ENCODE measurements at regions not wholly inside any gene's neighbourhood (a gene's known extent, or its start where the extent isn't known, plus 50 kb on each side); places are given as distances from the start of the nearest gene placed in this dataset.

- no peak overlapping the region for H4K5ac ChIP-seq (ENCODE audit: insufficient read length, low read depth, low read length)
- H2AFZ ChIP-seq (ENCODE audit: low read length): no peak overlapping the region
- no peak overlapping the region for H2AK5ac ChIP-seq (ENCODE audit: insufficient read length, low read length)
- H3K4me1 ChIP-seq (ENCODE audit: insufficient read depth, low read length): no peaks in the 10 kb centered on the region
- no peaks in the 10 kb centered on the region for H3K27me3 ChIP-seq (ENCODE audit: insufficient read depth, low read length)
- H3K27ac ChIP-seq (ENCODE audit: insufficient read length, low read depth, low read length): no peak overlapping the region
- no peaks in the 10 kb centered on the region for H3K79me1 ChIP-seq (ENCODE audit: insufficient read depth, low read depth, low read length, poor library complexity, severe bottlenecking)
- no peak overlapping the region for H4K91ac ChIP-seq (ENCODE audit: insufficient read length, low read depth, low read length)
- no peak overlapping the region for H3K56ac ChIP-seq (ENCODE audit: insufficient read length, low read depth, low read length)
- no peak overlapping the region for H3T11ph ChIP-seq (ENCODE audit: low read length)
- H3K27me3 Mint-ChIP-seq (ENCODE audit: low read depth): no peaks in the 10 kb centered on the region
- no CpG with 5 or more reads among the region's 2 CpGs for WGBS (ENCODE audit: extremely low coverage, insufficient read length, low lambda C conversion rate)
- H3K18ac ChIP-seq (ENCODE audit: insufficient read length, low read depth, low read length): no peak overlapping the region
- H3K9me3 Mint-ChIP-seq: no peaks in the 10 kb centered on the region
- H3K4me1 Mint-ChIP-seq: peaks cover 10 to 11% of the 10 kb centered on the region in 2 experiments
- no peak overlapping the region for H3K4me3 Mint-ChIP-seq
- H3K79me2 ChIP-seq (ENCODE audit: insufficient read depth, low read length): no peaks in the 10 kb centered on the region
- no peak overlapping the region for H3K9ac ChIP-seq (ENCODE audit: extremely low read depth, insufficient read length, low read length)
- H2BK20ac ChIP-seq (ENCODE audit: low read depth, low read length, poor library complexity, severe bottlenecking): no peak overlapping the region
- no peak overlapping the region for H3K4ac ChIP-seq (ENCODE audit: low read depth, low read length)
- no peaks in the 10 kb centered on the region for H3K36me3 Mint-ChIP-seq (ENCODE audit: insufficient read depth in 1 of 3, low read depth in 3 of 3)
- no peak overlapping the region for H2BK120ac ChIP-seq (ENCODE audit: low read depth, low read length, poor library complexity, severe bottlenecking)
- DNase-seq: no peak
- H2BK15ac ChIP-seq (ENCODE audit: low read depth, low read length): no peak overlapping the region
- no peak overlapping the region for H3K14ac ChIP-seq (ENCODE audit: insufficient read depth, low read length)
- H3K23me2 ChIP-seq (ENCODE audit: insufficient read length, low read depth, low read length, poor library complexity, severe bottlenecking): no peaks in the 10 kb centered on the region
- H3K27ac Mint-ChIP-seq: no peak overlapping the region
- H2BK5ac ChIP-seq (ENCODE audit: insufficient read length, low read length): no peak overlapping the region
- no peaks in the 10 kb centered on the region for H4K20me1 ChIP-seq (ENCODE audit: control insufficient read depth, insufficient read depth, insufficient read length)
- no peak overlapping the region for H3K23ac ChIP-seq (ENCODE audit: insufficient read length, low read depth, low read length)
- H2BK12ac ChIP-seq (ENCODE audit: insufficient read length, low read depth, low read length): no peak overlapping the region
- H3K9me3 ChIP-seq (ENCODE audit: control insufficient read depth, low read depth, low read length): no peaks in the 10 kb centered on the region
- H3K4me2 ChIP-seq (ENCODE audit: insufficient read depth, insufficient read length, low read length): no peak overlapping the region
- no peak overlapping the region for H4K8ac ChIP-seq (replicated peaks; ENCODE audit: insufficient read length, low read depth, low read length)
- no peak for TF ChIP-seq CTCF (conservative IDR thresholded peaks at IDR 0.05)
These were observed 55.8 kb upstream of the NBEA start for GRCh38 chr13:34886121-34886875.

Measured in H9 (cell line).